ENCODE measurements at regions not wholly inside any gene's neighbourhood (a gene's known extent, or its start where the extent isn't known, plus 50 kb on each side); places are given as distances from the start of the nearest gene placed in this dataset.
"Not testable (repeated sequence)": the region's sequence is repeated elsewhere in the genome, so short reads cannot be mapped to it uniquely, and the experiment has no call there.

DNA sequence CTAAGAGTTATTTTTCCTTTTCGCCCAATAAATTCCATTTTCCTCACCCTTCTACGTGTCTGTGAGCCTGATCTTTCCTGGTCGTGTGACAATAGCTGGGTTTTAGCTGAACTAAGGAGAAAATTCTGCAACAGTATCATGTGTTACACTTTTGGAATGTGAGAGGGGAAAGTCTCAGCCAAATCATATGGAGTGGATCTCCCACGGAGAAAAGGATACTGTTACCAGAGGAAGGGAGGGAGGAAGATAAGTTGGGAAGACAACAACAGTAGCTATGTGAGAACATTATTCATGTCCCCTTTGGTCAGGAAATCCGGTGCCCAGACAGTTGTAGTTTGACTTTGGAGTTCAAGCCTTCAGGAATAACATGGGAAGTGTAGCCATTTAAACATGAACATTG, 584.0 kb upstream of the RAG2 start:
- Histone ChIP-seq H3K4me3 (no peak overlapping the region), H3K27ac (no peak overlapping the region), H3K36me3 (no peaks in the 10 kb centered on the region), H3K4me1 (no peaks in the 10 kb centered on the region), H3K27me3 (no peaks in the 10 kb centered on the region), H3K9me3 (replicated peaks) (no peaks in the 10 kb centered on the region)
- DNase-seq: no peak

DNA sequence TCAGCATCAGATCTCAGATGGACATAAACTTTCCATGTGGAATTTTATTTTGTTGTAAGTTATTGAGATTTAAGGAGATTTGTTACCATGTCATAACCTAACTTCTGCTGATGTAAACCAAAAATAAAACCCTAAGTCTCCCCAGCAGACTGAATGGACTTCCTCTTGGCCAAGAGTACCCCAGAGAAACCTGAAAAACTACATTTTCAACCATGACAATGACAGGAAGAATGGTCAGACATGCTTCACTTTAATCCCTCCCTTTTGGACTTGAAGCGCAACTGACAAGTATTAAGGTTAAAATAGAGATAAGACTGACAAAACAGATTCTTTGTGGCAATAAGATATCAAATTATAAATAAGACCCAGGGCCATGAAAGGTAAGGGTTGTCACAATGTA, 579.7 kb upstream of the RAG2 start:
- H3K4me3 ChIP-seq: no peak overlapping the region
- DNase-seq: no peak
- H3K27me3 ChIP-seq: no peaks in the 10 kb centered on the region
- no peaks in the 10 kb centered on the region for H3K9me3 ChIP-seq (replicated peaks)
- H3K27ac ChIP-seq: no peak overlapping the region
- no peaks in the 10 kb centered on the region for H3K36me3 ChIP-seq
- H3K4me1 ChIP-seq: no peaks in the 10 kb centered on the region

DNA sequence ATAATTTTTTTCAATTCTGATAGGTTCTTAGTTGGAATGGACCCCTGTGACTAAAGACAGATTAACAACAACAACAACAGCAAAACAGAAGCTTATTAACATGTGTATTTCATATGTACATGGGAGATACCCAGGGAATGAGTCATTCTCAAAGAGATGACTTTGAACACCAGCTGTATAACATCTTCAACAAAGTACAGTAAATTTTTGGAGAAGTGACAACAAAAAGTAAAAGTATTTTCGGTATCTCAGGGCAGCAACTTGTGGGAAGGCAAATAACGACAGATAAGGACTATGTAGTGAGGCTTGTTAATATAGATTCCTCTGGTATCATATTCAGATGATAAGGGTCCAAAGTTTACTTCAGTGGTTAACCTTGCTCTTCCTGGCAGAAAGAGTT, 573.4 kb upstream of the RAG2 start:
- DNase-seq: no peak
- Histone ChIP-seq H3K4me1 (no peaks in the 10 kb centered on the region), H3K27me3 (no peaks in the 10 kb centered on the region), H3K27ac (no peak overlapping the region), H3K36me3 (no peaks in the 10 kb centered on the region), H3K4me3 (no peak overlapping the region), H3K9me3 (replicated peaks) (no peaks in the 10 kb centered on the region)

GRCh38 chr11:37170311-37170710, 572.3 kb upstream of the RAG2 start:
- no peak for DNase-seq
- no peak overlapping the region for H3K27ac ChIP-seq
- H3K36me3 ChIP-seq: no peaks in the 10 kb centered on the region
- no peaks in the 10 kb centered on the region for H3K4me1 ChIP-seq
- H3K9me3 ChIP-seq (replicated peaks): no peaks in the 10 kb centered on the region
- no peak overlapping the region for H3K4me3 ChIP-seq
- H3K27me3 ChIP-seq: no peaks in the 10 kb centered on the region

DNA sequence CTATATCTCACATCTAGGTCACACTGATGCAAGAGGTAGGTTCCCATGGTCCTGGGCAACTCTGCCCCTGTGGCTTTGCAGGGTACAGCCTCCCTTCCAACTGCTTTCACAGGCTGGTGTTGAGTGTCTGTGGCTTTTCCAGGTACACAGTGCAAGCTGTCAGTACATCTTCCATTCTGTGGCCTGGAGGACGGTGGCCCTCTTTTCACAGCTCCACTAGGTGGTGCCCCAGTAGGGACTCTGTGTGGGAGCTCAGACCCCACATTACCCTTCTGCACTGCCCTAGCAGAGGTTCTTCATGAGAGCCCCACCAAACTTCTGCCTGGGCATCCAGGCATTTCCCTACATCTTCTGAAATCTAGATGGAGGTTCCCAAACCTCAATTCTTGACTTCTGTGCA, 547.4 kb upstream of the RAG2 start:
- DNase-seq; H3K27ac ChIP-seq; H3K4me1 ChIP-seq; H3K27me3 ChIP-seq; H3K4me3 ChIP-seq; H3K36me3 ChIP-seq; H3K9me3 ChIP-seq (replicated peaks): not testable (repeated sequence)

DNA sequence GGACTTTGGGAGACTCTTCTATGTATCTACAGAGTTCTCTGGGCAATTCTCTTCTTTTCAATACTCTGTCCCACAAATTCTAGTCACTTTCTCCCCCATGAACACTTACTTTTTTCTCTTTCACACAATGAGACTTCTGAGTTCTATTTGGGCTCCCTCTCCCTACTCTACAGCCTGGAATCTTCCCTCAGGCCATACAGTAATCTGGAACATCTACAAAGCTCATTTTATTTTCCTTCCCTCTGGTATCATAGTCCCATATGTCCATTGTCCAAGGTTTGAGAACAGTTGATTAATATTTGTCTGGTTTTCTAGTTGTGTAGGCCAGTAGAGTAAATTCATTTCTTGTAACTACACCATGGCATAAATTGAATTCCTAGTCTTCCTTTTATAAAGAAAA, 544.6 kb upstream of the RAG2 start:
- Histone ChIP-seq H3K27me3 (peaks cover 3% of the 10 kb centered on the region; the same call in 1 of the 2 replicates), H3K9me3 (replicated peaks) (no peaks in the 10 kb centered on the region), H3K27ac (no peak overlapping the region), H3K36me3 (no peaks in the 10 kb centered on the region), H3K4me1 (no peaks in the 10 kb centered on the region), H3K4me3 (no peak overlapping the region)
- DNase-seq: no peak

DNA sequence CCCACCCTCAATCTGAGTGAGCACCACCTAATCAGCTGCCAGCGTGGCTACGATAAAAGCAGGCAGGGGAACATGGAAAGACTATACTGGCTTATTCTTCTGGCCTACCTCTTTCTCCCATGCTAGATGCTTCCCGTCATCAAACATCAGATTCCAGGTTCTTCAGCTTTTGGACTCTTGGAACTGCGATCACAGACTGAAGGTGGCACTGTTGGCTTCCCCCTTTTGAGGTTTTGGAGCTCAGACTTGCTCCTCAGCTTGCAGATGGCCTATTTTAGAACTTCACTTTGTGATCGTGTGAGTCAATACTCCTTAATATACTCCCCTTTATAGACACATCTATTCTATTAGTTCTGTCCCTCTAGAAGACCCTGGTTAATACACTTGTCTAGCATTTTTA, 543.7 kb upstream of the RAG2 start:
- no peaks in the 10 kb centered on the region for H3K4me1 ChIP-seq
- H3K27ac ChIP-seq: no peak overlapping the region
- no peaks in the 10 kb centered on the region for H3K36me3 ChIP-seq
- H3K4me3 ChIP-seq: no peak overlapping the region
- peak in 1 of 2 experiments; percentile 12 for DNase-seq
- H3K9me3 ChIP-seq (replicated peaks): no peaks in the 10 kb centered on the region
- H3K27me3 ChIP-seq: peaks cover 3% of the 10 kb centered on the region; the same call in 1 of the 2 replicates

DNA sequence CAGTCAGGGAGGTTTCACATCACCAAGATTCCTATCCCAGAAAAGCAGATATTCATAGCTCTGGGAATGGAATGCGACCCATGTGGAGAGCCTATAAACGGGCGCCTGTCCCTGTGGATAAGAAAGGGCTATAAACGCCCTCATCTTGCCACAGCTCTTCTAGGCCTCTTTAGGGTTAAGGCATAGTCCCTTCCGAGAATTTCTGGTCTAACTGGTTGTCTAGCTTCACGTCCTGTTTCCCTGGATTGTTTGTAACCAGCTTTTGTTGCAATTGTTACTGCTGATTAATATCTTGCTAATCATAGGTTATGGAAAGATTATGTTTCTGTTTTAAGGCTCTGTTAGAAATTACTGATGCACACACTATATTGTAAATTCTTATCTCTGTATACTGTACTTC, 537.6 kb upstream of the RAG2 start:
- not testable (repeated sequence) for H3K36me3 ChIP-seq; DNase-seq; H3K4me3 ChIP-seq; H3K27ac ChIP-seq; H3K4me1 ChIP-seq; H3K9me3 ChIP-seq (replicated peaks); H3K27me3 ChIP-seq

DNA sequence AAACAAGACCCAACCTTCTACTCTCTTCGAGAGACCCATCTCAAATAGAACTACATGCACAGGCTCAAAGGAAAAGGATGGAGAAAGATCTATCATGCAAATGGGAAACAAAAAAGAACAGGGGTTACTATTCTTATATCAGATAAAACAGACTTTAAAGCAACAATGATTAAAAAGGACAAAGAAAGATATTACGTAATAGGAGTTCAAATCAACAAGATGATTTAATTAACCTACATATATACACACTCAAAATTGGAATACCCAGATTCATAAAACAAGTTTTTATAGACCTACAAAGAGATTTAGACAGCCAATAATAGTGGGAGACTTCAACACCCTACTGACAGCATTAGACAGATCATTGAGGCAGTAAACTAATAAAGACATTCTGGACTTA, 536.6 kb upstream of the RAG2 start:
- Histone ChIP-seq H3K4me1 (no peaks in the 10 kb centered on the region), H3K4me3 (no peak overlapping the region), H3K27ac (no peak overlapping the region), H3K9me3 (replicated peaks) (no peaks in the 10 kb centered on the region), H3K27me3 (no peaks in the 10 kb centered on the region), H3K36me3 (no peaks in the 10 kb centered on the region)
- no peak for DNase-seq

GRCh38 chr11:37124384-37124783, 526.3 kb upstream of the RAG2 start:
- Histone ChIP-seq H3K4me1 (no peaks in the 10 kb centered on the region), H3K27ac (no peak overlapping the region), H3K27me3 (peaks cover 5% of the 10 kb centered on the region; the same call in 1 of the 2 replicates), H3K4me3 (no peak overlapping the region), H3K9me3 (replicated peaks) (no peaks in the 10 kb centered on the region), H3K36me3 (no peaks in the 10 kb centered on the region)
- no peak for DNase-seq

DNA sequence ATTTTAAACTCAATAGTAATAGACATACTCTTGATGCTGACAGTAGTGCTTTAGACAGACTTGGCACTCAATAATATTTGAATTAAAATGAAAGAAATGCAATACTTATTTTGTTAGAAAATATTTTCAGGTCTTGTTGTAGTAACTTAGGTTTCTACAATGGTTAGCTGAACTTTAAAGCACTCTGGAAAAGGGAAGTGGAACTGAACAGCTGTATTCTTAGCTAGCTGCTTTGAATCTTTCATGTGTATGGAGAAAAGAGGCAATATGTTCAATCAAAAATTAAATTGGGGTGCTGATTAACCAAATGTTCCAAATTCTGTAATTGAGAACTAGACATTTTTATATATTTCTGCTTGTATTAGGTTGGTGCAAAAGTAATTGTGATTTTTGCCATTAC, 517.9 kb upstream of the RAG2 start:
- no peaks in the 10 kb centered on the region for H3K9me3 ChIP-seq (replicated peaks)
- H3K27me3 ChIP-seq: no peaks in the 10 kb centered on the region; the same call in 1 of the 2 replicates
- no peak for DNase-seq
- no peaks in the 10 kb centered on the region for H3K4me1 ChIP-seq
- H3K27ac ChIP-seq: no peak overlapping the region
- no peak overlapping the region for H3K4me3 ChIP-seq
- H3K36me3 ChIP-seq: no peaks in the 10 kb centered on the region

GRCh38 chr11:37110385-37110784, 512.3 kb upstream of the RAG2 start:
- no peak for DNase-seq
- H3K4me1 ChIP-seq: no peaks in the 10 kb centered on the region
- no peak overlapping the region for H3K4me3 ChIP-seq
- no peaks in the 10 kb centered on the region for H3K36me3 ChIP-seq
- no peak overlapping the region for H3K27ac ChIP-seq
- no peaks in the 10 kb centered on the region for H3K9me3 ChIP-seq (replicated peaks)
- H3K27me3 ChIP-seq: no peaks in the 10 kb centered on the region; the same call in 1 of the 2 replicates

GRCh38 chr11:37109286-37109585, 511.2 kb upstream of the RAG2 start:
- Histone ChIP-seq H3K4me3 (no peak overlapping the region), H3K27me3 (no peaks in the 10 kb centered on the region; the same call in 1 of the 2 replicates), H3K36me3 (no peaks in the 10 kb centered on the region), H3K27ac (no peak overlapping the region), H3K4me1 (no peaks in the 10 kb centered on the region), H3K9me3 (replicated peaks) (no peaks in the 10 kb centered on the region)
- DNase-seq: no peak

DNA sequence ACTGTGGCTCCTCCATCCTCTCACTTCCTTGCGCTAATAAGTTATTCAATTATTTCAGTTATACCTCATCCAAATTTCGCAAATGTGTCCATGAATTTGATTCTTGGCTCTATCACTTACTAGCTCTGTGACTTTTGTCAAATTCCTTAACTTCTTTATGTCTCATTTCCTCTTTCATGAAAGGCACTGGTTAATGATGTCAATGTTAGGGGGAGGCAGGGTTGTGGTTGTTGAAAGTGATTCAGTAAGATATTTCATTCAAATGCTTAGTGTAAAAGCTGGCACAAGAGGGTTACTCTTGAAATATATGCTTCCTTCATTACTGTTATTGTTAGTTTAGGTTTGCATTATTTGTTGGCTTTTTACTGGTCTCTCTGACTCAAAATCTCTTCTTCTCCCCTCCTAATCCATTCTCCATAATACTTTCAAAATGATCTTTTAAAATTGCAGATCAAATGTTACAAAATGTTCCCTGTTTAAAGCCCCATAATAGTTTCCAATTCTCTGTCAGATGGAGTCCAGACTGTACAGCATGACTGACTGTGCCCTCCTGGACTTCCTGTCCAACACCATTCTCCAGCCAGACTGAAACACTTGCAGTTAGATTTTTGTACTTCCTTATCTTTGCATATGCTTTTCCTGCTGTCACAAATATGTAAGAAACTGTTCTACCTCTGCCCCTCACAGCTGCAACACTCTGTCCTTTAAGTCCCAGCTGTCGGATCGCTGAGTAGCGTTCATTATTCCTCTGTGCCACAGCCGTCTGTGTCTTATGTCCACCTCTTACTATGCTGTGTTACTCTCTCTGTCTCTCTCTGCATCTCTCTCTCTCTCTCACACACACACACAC, 510.6 kb upstream of the RAG2 start:
- Histone ChIP-seq H3K36me3 (no peaks in the 10 kb centered on the region), H3K27ac (no peak overlapping the region), H3K27me3 (no peaks in the 10 kb centered on the region; the same call in 1 of the 2 replicates), H3K9me3 (replicated peaks) (no peaks in the 10 kb centered on the region), H3K4me1 (no peaks in the 10 kb centered on the region), H3K4me3 (no peak overlapping the region)
- peak in 1 of 2 experiments; percentile 3 for DNase-seq

- H3K9me3 ChIP-seq (replicated peaks): no peaks in the 10 kb centered on the region
- no peak overlapping the region for H3K4me3 ChIP-seq
- H3K36me3 ChIP-seq: no peaks in the 10 kb centered on the region
- DNase-seq: no peak
- no peak overlapping the region for H3K27ac ChIP-seq
- no peaks in the 10 kb centered on the region for H3K4me1 ChIP-seq
- no peaks in the 10 kb centered on the region for H3K27me3 ChIP-seq
These were observed 509.8 kb upstream of the RAG2 start for GRCh38 chr11:37107831-37108230.

DNA sequence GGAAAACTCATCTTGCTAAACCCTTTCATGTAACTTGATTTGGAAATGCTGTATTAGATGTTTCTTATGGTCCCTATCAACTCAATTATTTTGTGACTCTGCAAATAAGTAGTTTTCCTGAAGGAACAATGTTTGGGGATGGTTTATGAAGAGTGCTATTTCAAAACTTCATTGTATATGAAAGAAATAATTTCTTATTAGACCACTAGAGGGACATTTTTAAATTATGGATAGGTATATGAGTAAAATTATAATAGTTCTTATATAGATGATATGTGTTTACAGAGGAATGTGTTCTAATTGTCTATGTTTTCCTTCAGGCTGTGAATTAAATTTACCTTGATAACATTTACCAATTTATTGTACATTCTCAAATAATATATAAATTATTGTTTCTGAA, 509.4 kb upstream of the RAG2 start:
- H3K27ac ChIP-seq: no peak overlapping the region
- H3K36me3 ChIP-seq: no peaks in the 10 kb centered on the region
- H3K27me3 ChIP-seq: no peaks in the 10 kb centered on the region
- no peaks in the 10 kb centered on the region for H3K4me1 ChIP-seq
- no peak overlapping the region for H3K4me3 ChIP-seq
- DNase-seq: no peak
- no peaks in the 10 kb centered on the region for H3K9me3 ChIP-seq (replicated peaks)

Measured in SJCRH30 (cell line).